GM23248 (cell line): ENCODE measurements at regions not wholly inside any gene's neighbourhood (a gene's known extent, or its start where the extent isn't known, plus 50 kb on each side); places are given as distances from the start of the nearest gene placed in this dataset.

Experiments
- EZH2 ChIP-seq: fragments of 200-600 bp; sonication (generic); IDR thresholded peaks from 2 replicates; pipeline ENCODE4 v1.6.1; 2018; ENCODE audit warnings: antibody characterized with exemption, mild to moderate bottlenecking; ENCODE audit not compliant: insufficient read depth, poor library complexity, severe bottlenecking
- EZH2phosphoT487 ChIP-seq: fragments of 200-600 bp; sonication (generic); IDR thresholded peaks from 2 replicates; pipeline ENCODE4 v1.6.1; 2018; ENCODE audit warnings: antibody characterized with exemption, moderate library complexity, mild to moderate bottlenecking, low read depth; ENCODE audit not compliant: insufficient read depth

DNA sequence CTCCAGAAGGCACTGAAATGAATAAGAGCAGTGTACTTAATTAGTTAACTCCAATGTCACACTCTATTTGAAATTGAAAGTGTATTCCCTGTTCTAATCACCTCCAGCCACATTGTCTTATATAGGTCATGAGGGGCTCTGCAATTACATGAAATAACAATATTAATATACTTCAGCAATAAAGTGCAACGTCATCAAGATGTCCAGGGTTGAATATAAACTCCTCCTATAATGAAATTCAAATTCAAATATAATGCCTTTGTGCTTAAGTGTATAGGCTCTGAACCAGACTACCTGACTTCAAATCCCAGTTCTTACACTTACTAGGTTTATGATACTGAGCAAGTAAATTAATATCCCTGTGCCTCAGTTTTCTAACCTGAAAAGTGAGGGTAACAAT lies 195.6 kb upstream of the SMC2 start:
- TF ChIP-seq EZH2 (no peak), EZH2phosphoT487 (no peak)
